ENCODE measurements at regions not wholly inside any gene's neighbourhood (a gene's known extent, or its start where the extent isn't known, plus 50 kb on each side); places are given as distances from the start of the nearest gene placed in this dataset.

GRCh38 chr4:111274060-111274459 is 651.2 kb upstream of the PITX2 start:
- TF ChIP-seq, protein P1, sequence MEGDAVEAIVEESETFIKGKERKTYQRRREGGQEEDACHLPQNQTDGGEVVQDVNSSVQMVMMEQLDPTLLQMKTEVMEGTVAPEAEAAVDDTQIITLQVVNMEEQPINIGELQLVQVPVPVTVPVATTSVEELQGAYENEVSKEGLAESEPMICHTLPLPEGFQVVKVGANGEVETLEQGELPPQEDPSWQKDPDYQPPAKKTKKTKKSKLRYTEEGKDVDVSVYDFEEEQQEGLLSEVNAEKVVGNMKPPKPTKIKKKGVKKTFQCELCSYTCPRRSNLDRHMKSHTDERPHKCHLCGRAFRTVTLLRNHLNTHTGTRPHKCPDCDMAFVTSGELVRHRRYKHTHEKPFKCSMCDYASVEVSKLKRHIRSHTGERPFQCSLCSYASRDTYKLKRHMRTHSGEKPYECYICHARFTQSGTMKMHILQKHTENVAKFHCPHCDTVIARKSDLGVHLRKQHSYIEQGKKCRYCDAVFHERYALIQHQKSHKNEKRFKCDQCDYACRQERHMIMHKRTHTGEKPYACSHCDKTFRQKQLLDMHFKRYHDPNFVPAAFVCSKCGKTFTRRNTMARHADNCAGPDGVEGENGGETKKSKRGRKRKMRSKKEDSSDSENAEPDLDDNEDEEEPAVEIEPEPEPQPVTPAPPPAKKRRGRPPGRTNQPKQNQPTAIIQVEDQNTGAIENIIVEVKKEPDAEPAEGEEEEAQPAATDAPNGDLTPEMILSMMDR (IDR thresholded peaks at IDR 0.05) = no peak
- TF ChIP-seq POLR2A (IDR thresholded peaks at IDR 0.05) = no peak
